SK-N-SH (cell line): ENCODE measurements at regions not wholly inside any gene's neighbourhood (a gene's known extent, or its start where the extent isn't known, plus 50 kb on each side); places are given as distances from the start of the nearest gene placed in this dataset.

Experiments used
- CTCF ChIA-PET: fragments of 300-600, 350-600 bp; formaldehyde crosslinking; extraction: SDS; loops from one replicate; lab custom pipeline; 2021; lab: Yijun Ruan, JAX
- POLR2A ChIA-PET: fragments of 350-600 bp; sonication (Branson Sonifier 250); formaldehyde crosslinking; extraction: SDS; loops from one replicate; lab custom pipeline; 2020; ENCODE audit warnings: antibody characterized with exemption, inconsistent platforms; lab: Yijun Ruan, JAX
- DNase-seq: peaks from one replicate; pipeline ENCODE4 v3.0.0; 2012
- H2AFZ ChIP-seq: fragments of 200-600 bp; sonication (generic); 2 replicates; pipeline ENCODE4 v1.8.1; 2016; ENCODE audit warnings: antibody characterized with exemption, mild to moderate bottlenecking, low read depth
- H3F3A ChIP-seq: fragments of 200-600 bp; sonication (generic); replicated peaks from 2 replicates; pipeline ENCODE3; 2016; ENCODE audit warnings: antibody characterized with exemption, mild to moderate bottlenecking; ENCODE audit not compliant: insufficient read depth
- H3K27ac ChIP-seq, 2 experiments: fragments of 200-500 bp in 1 of 2; fragments of 200-600 bp in 1 of 2; sonication (Bioruptor generic) in 1 of 2; sonication (generic), shearing (Covaris generic) in 1 of 2; 2 replicates each; pipeline versions ENCODE4 v1.5.1 to v1.6.1; 2014 to 2016; ENCODE audit warnings: low read depth in 2 of 2, inconsistent platforms in 1 of 2, low read length in 1 of 2, mild to moderate bottlenecking in 1 of 2, mixed read lengths in 1 of 2
- H3K27me3 ChIP-seq: fragments of 200-600 bp; sonication (generic), shearing (Covaris generic); 2 replicates; pipeline ENCODE4 v1.6.1; 2016; ENCODE audit warnings: mixed run types; ENCODE audit not compliant: insufficient read depth
- H3K36me3 ChIP-seq, 2 experiments: fragments of 200-500 bp in 1 of 2; fragments of 200-600 bp in 1 of 2; sonication (Bioruptor generic) in 1 of 2; sonication (generic) in 1 of 2; replicated peaks in 1 of 2; 2 replicates each; pipeline versions ENCODE3 to v1.5.1; 2014 to 2016; ENCODE audit warnings: low read length in 1 of 2, mild to moderate bottlenecking in 1 of 2; ENCODE audit not compliant: insufficient read depth in 2 of 2, control insufficient read depth in 1 of 2
- H3K4me1 ChIP-seq, 2 experiments: fragments of 200-500 bp in 1 of 2; fragments of 200-600 bp in 1 of 2; sonication (Bioruptor generic) in 1 of 2; sonication (generic), shearing (Covaris generic) in 1 of 2; 2 replicates each; pipeline versions ENCODE4 v1.5.1 to v1.6.1; 2014 to 2016; ENCODE audit warnings: low read depth in 1 of 2, low read length in 1 of 2, mixed run types in 1 of 2; ENCODE audit not compliant: insufficient read depth in 2 of 2, control insufficient read depth in 1 of 2
- H3K4me2 ChIP-seq: fragments of 200-600 bp; sonication (generic), shearing (Covaris generic); 2 replicates; pipeline ENCODE4 v1.6.1; 2017; ENCODE audit warnings: mixed run types
- H3K4me3 ChIP-seq, 2 experiments: fragments of 200-500 bp in 1 of 2; fragments of 200-600 bp in 1 of 2; sonication (Bioruptor generic) in 1 of 2; sonication (generic), shearing (Covaris generic) in 1 of 2; 2 replicates each; pipeline versions ENCODE4 v1.5.1 to v1.8.1; 2014 to 2016; ENCODE audit warnings: low read depth in 2 of 2, inconsistent platforms in 1 of 2, low read length in 1 of 2, mild to moderate bottlenecking in 1 of 2, mixed read lengths in 1 of 2, moderate library complexity in 1 of 2
- H3K79me2 ChIP-seq: fragments of 200-600 bp; sonication (generic); 2 replicates; pipeline ENCODE4 v1.8.1; 2017; ENCODE audit warnings: mild to moderate bottlenecking; ENCODE audit not compliant: insufficient read depth
- H3K9ac ChIP-seq: fragments of 200-600 bp; sonication (generic); 2 replicates; pipeline ENCODE4 v1.6.1; 2017; ENCODE audit warnings: mixed run types
- H3K9me2 ChIP-seq: fragments of 200-600 bp; sonication (generic); 2 replicates; pipeline ENCODE4 v1.6.1; 2017; ENCODE audit warnings: mixed run types
- H3K9me3 ChIP-seq: fragments of 200-600 bp; sonication (generic); 2 replicates; pipeline ENCODE4 v1.6.1; 2017; ENCODE audit warnings: mixed run types, mild to moderate bottlenecking, moderate library complexity
- H4K20me1 ChIP-seq: fragments of 200-600 bp; sonication (generic); 2 replicates; pipeline ENCODE4 v1.6.1; 2017; ENCODE audit warnings: mild to moderate bottlenecking, mixed run types; ENCODE audit not compliant: insufficient read depth
- CHD2 ChIP-seq: fragments of 150-350 bp; IDR thresholded peaks from 2 replicates; pipeline ENCODE4 v1.6.1; 2018; ENCODE audit warnings: low read length; ENCODE audit not compliant: partially characterized antibody
- CTCF ChIP-seq: fragments of 200-600 bp; sonication (generic); IDR thresholded peaks from 2 replicates; pipeline ENCODE4 v1.6.1; 2017; ENCODE audit warnings: antibody characterized with exemption, mild to moderate bottlenecking, moderate library complexity
- ELF1 ChIP-seq: IDR thresholded peaks from 2 replicates; pipeline ENCODE4 v1.4.0; 2012
- FOXJ3 ChIP-seq: sonication (generic); formaldehyde crosslinking; IDR thresholded peaks from 2 replicates; pipeline ENCODE4 v1.5.1; 2020; ENCODE audit warnings: mild to moderate bottlenecking, missing genetic modification reagents
- FOXM1 ChIP-seq: IDR thresholded peaks from 2 replicates; pipeline ENCODE4 v1.4.0; 2012; ENCODE audit warnings: low read depth, mild to moderate bottlenecking
- GATA2 ChIP-seq: sonication (generic); formaldehyde crosslinking; IDR thresholded peaks from 2 replicates; pipeline ENCODE4 v1.5.0; 2020; ENCODE audit warnings: mild to moderate bottlenecking, missing genetic modification reagents
- JUND ChIP-seq: IDR thresholded peaks from 2 replicates; pipeline ENCODE4 v1.4.0; 2012
- NRF1 ChIP-seq: IDR thresholded peaks from 2 replicates; pipeline ENCODE4 v1.6.1; 2012; ENCODE audit warnings: low read depth, mild to moderate bottlenecking, low read length
- POLR2AphosphoS5 ChIP-seq: IDR thresholded peaks from 2 replicates; pipeline ENCODE4 v1.6.1; 2012; ENCODE audit warnings: low read depth, low read length
- RCOR1 ChIP-seq: fragments of 150-350 bp; IDR thresholded peaks from 2 replicates; pipeline ENCODE4 v1.6.1; 2017; ENCODE audit warnings: antibody characterized with exemption, low read length
- RFX5 ChIP-seq: IDR thresholded peaks from 2 replicates; pipeline ENCODE4 v1.6.1; 2012; ENCODE audit warnings: mild to moderate bottlenecking, improper control_type of control experiment, low read length
- SIN3A ChIP-seq: IDR thresholded peaks from 2 replicates; pipeline ENCODE4 v1.6.1; 2012; ENCODE audit warnings: low read depth, mild to moderate bottlenecking, low read length, moderate library complexity, borderline replicate concordance
- TCF12 ChIP-seq: IDR thresholded peaks from 2 replicates; pipeline ENCODE4 v1.4.0; 2012
- USF1 ChIP-seq: IDR thresholded peaks from 2 replicates; pipeline ENCODE4 v1.4.0; 2012; ENCODE audit warnings: low read depth, borderline replicate concordance
- WGBS: methylation state at CpG from one replicate; pipeline ENCODE4 v1.1.6; 2017; ENCODE audit warnings: low lambda C conversion rate; 5-methylcytosine and 5-hydroxymethylcytosine counted together

- Histone ChIP-seq H3K9me2 (no peaks in the 10 kb centered on the region), H3K4me1 (no peaks in the 10 kb centered on the region; a peak in 2 of 4 replicates), H3K4me2 (no peak overlapping the region), H3K36me3 (no peaks in the 10 kb centered on the region), H3K27me3 (no peaks in the 10 kb centered on the region), H4K20me1 (no peaks in the 10 kb centered on the region), H2AFZ (no peak overlapping the region), H3K4me3 (no peak overlapping the region), H3K9me3 (no peaks in the 10 kb centered on the region), H3K9ac (no peak overlapping the region), H3K79me2 (no peaks in the 10 kb centered on the region), H3F3A (no peaks in the 10 kb centered on the region), H3K27ac (no peak overlapping the region)
- TF ChIP-seq JUND (no peak), GATA2 (no peak), NRF1 (no peak), RFX5 (no peak), USF1 (no peak), FOXM1 (no peak)
- CTCF ChIA-PET, result no interaction called here
- POLR2A ChIA-PET, result no interaction called here
- DNase-seq, result no peak
- WGBS, result 53% methylated on average over 6 of the region's 6 CpGs
Measured at GRCh38 chr15:87408902-87409301, 847.6 kb downstream of the NTRK3 start.

GRCh38 chr15:87403973-87404372 is 852.6 kb downstream of the NTRK3 start:
- Histone ChIP-seq H3K9me3 (no peaks in the 10 kb centered on the region), H3K4me3 (no peak overlapping the region), H3K4me1 (no peaks in the 10 kb centered on the region; a peak in 1 of 4 replicates), H3K4me2 (no peak overlapping the region), H3K9ac (no peak overlapping the region), H3K36me3 (no peaks in the 10 kb centered on the region), H3K27me3 (no peaks in the 10 kb centered on the region), H3K9me2 (no peaks in the 10 kb centered on the region), H4K20me1 (no peaks in the 10 kb centered on the region), H2AFZ (no peak overlapping the region), H3K27ac (no peak overlapping the region), H3F3A (no peaks in the 10 kb centered on the region), H3K79me2 (no peaks in the 10 kb centered on the region)
- TF ChIP-seq TCF12, result no peak
- no peak for TF ChIP-seq FOXJ3 (CRISPR knock-in tag)
- no peak for TF ChIP-seq FOXM1
- no peak for TF ChIP-seq GATA2
- no peak for TF ChIP-seq CTCF
- TF ChIP-seq POLR2AphosphoS5, result no peak
- no peak for TF ChIP-seq RCOR1
- no peak for TF ChIP-seq SIN3A
- TF ChIP-seq CHD2, result no peak
- no peak for TF ChIP-seq ELF1
- TF ChIP-seq JUND, result no peak
- DNase-seq, result no peak
- ChIA-PET POLR2A (no interaction called here), CTCF (no interaction called here)
- 41% methylated on average over 5 of the region's 5 CpGs for WGBS
